PC-9 (cell line): ENCODE measurements at regions not wholly inside any gene's neighbourhood (a gene's known extent, or its start where the extent isn't known, plus 50 kb on each side); places are given as distances from the start of the nearest gene placed in this dataset.

Experiments used
- BruUV-seq: library from RNA; stranded (reverse); fragments of 400-500 nt; replicated peaks from 2 replicates; lab custom pipeline; 2021; lab: Mats Ljungman, UMichigan
- CTCF ChIA-PET: fragments of 300-600 bp; sonication (Branson Sonifier 250); formaldehyde crosslinking; loops from one replicate; lab custom pipeline; 2022; ENCODE audit warnings: antibody characterized with exemption; lab: Charles Lee
- POLR2A ChIA-PET: fragments of 300-600 bp; sonication (Branson Sonifier 250); formaldehyde crosslinking; loops from one replicate; lab custom pipeline; 2022; ENCODE audit warnings: antibody characterized with exemption; ENCODE audit not compliant: unreplicated experiment; lab: Charles Lee
- DNase-seq, 2 experiments: peaks; one replicate each; pipeline versions ENCODE4 v3.0.0 to v3.0.0-alpha.2; 2015 to 2022; ENCODE audit warnings: mixed read lengths in 1 of 2
- H2AFZ ChIP-seq: fragments of 200-600 bp; sonication (generic); 2 replicates; pipeline ENCODE4 v1.8.1; 2017; ENCODE audit warnings: antibody characterized with exemption
- H3F3A ChIP-seq: fragments of 200-600 bp; sonication (generic); 2 replicates; pipeline ENCODE4 v1.8.1; 2017; ENCODE audit warnings: antibody characterized with exemption, mild to moderate bottlenecking, low read depth; ENCODE audit not compliant: insufficient read depth
- H3K27ac ChIP-seq: fragments of 200-600 bp; sonication (generic); 2 replicates; pipeline ENCODE4 v1.6.1; 2016; ENCODE audit warnings: mixed run types
- H3K27me3 ChIP-seq: fragments of 200-600 bp; sonication (generic); 2 replicates; pipeline ENCODE4 v1.6.1; 2016; ENCODE audit warnings: low read depth, mixed run types; ENCODE audit not compliant: insufficient read depth
- H3K36me3 ChIP-seq: fragments of 200-600 bp; sonication (generic); 2 replicates; pipeline ENCODE4 v1.6.1; 2016; ENCODE audit warnings: low read depth, mixed run types
- H3K4me1 ChIP-seq: fragments of 200-600 bp; sonication (generic); replicated peaks from 2 replicates; pipeline ENCODE4 v1.6.1; 2016; ENCODE audit warnings: mixed run types; ENCODE audit not compliant: insufficient read depth
- H3K4me2 ChIP-seq: fragments of 200-600 bp; sonication (generic); 2 replicates; pipeline ENCODE4 v1.6.1; 2017; ENCODE audit warnings: mixed run types
- H3K4me3 ChIP-seq: fragments of 200-600 bp; sonication (generic); 2 replicates; pipeline ENCODE4 v1.6.1; 2016; ENCODE audit warnings: mixed run types
- H3K79me2 ChIP-seq: fragments of 200-600 bp; sonication (generic); 2 replicates; pipeline ENCODE4 v1.6.1; 2017; ENCODE audit warnings: low read depth, mixed run types
- H3K9me2 ChIP-seq: fragments of 200-600 bp; sonication (generic); 2 replicates; pipeline ENCODE4 v1.8.1; 2017; ENCODE audit warnings: mild to moderate bottlenecking; ENCODE audit not compliant: insufficient read depth
- H3K9me3 ChIP-seq: fragments of 200-600 bp; sonication (generic); 2 replicates; pipeline ENCODE4 v1.8.1; 2016; ENCODE audit warnings: low read depth; ENCODE audit not compliant: insufficient read depth
- H4K20me1 ChIP-seq: fragments of 200-600 bp; sonication (generic); 2 replicates; pipeline ENCODE4 v1.8.1; 2017; ENCODE audit not compliant: insufficient read depth
- CTCF ChIP-seq: fragments of 200-600 bp; sonication (generic); conservative IDR thresholded peaks from 2 replicates; pipeline ENCODE4 v1.6.1; 2017; ENCODE audit warnings: mixed run types, antibody characterized with exemption, mild to moderate bottlenecking, moderate library complexity
- EZH2 ChIP-seq: fragments of 200-600 bp; sonication (generic); IDR thresholded peaks from 2 replicates; pipeline ENCODE4 v1.8.0; 2017; ENCODE audit warnings: antibody characterized with exemption, low read depth
- intact Hi-C: fragments of 100-400 bp; cut with micrococcal nuclease; formaldehyde crosslinking; loops from one replicate; pipeline ENCODE4 v1.10.0; 2022; ENCODE audit not compliant: unreplicated experiment

- Histone ChIP-seq H3K9me2 (no peaks in the 10 kb centered on the region), H3K79me2 (no peaks in the 10 kb centered on the region), H3K4me1 (no peaks in the 10 kb centered on the region), H3K4me2 (no peak overlapping the region), H2AFZ (no peak overlapping the region), H3K27ac (no peak overlapping the region), H3K27me3 (no peaks in the 10 kb centered on the region), H4K20me1 (no peaks in the 10 kb centered on the region), H3K4me3 (no peak overlapping the region), H3K36me3 (no peaks in the 10 kb centered on the region), H3F3A (no peaks in the 10 kb centered on the region), H3K9me3 (peaks cover 11% of the 10 kb centered on the region; the same call in 1 of the 2 replicates)
- no peak for DNase-seq
- BruUV-seq: no TSS peak
- TF ChIP-seq EZH2 (no peak), CTCF (no peak)
- ChIA-PET CTCF (no interaction called here), POLR2A (interaction anchor here (0.7 kb wide), 1 partner anchor 135 kb away, joined by 7 read pairs; no protein-coding TSS in a partner anchor)
- intact Hi-C loops: no loop called here
Observed at GRCh38 chr3:106624154-106624553, 753.1 kb upstream of the CCDC54 start.

- H3K27me3 ChIP-seq: no peaks in the 10 kb centered on the region
- no peak overlapping the region for H2AFZ ChIP-seq
- no peaks in the 10 kb centered on the region for H3K79me2 ChIP-seq
- H3F3A ChIP-seq: no peaks in the 10 kb centered on the region
- CTCF ChIA-PET: no interaction called here
- no peak for DNase-seq
- POLR2A ChIA-PET: no interaction called here
- no peaks in the 10 kb centered on the region for H3K4me1 ChIP-seq
- no peak overlapping the region for H3K4me2 ChIP-seq
- intact Hi-C loops: no loop called here
- no peak for TF ChIP-seq EZH2
- TF ChIP-seq CTCF: no peak
- no peaks in the 10 kb centered on the region for H4K20me1 ChIP-seq
- H3K36me3 ChIP-seq: no peaks in the 10 kb centered on the region
- no peak overlapping the region for H3K27ac ChIP-seq
- no TSS peak for BruUV-seq
- H3K9me3 ChIP-seq: peaks cover 11% of the 10 kb centered on the region; the same call in 1 of the 2 replicates
- H3K4me3 ChIP-seq: no peak overlapping the region
- no peaks in the 10 kb centered on the region for H3K9me2 ChIP-seq
Observed at GRCh38 chr3:106628407-106628806, 748.8 kb upstream of the CCDC54 start.

- Histone ChIP-seq H3K79me2 (no peaks in the 10 kb centered on the region), H4K20me1 (no peaks in the 10 kb centered on the region), H3K27me3 (no peaks in the 10 kb centered on the region), H3K36me3 (no peaks in the 10 kb centered on the region), H3K4me3 (no peak overlapping the region), H2AFZ (peak overlapping the region; percentile 46), H3F3A (no peaks in the 10 kb centered on the region), H3K27ac (no peak overlapping the region), H3K9me2 (no peaks in the 10 kb centered on the region), H3K4me2 (no peak overlapping the region), H3K9me3 (peaks cover 3% of the 10 kb centered on the region; the same call in 1 of the 2 replicates), H3K4me1 (no peaks in the 10 kb centered on the region)
- POLR2A ChIA-PET: no interaction called here
- no TSS peak for BruUV-seq
- no peak for DNase-seq
- intact Hi-C loops: no loop called here
- CTCF ChIA-PET: no interaction called here
- TF ChIP-seq CTCF: no peak
- TF ChIP-seq EZH2: no peak
Observed at GRCh38 chr3:106629215-106629832, 747.9 kb upstream of the CCDC54 start.
